Sigmoid colon (tissue), 6 donors: ENCODE measurements at regions not wholly inside any gene's neighbourhood (a gene's known extent, or its start where the extent isn't known, plus 50 kb on each side); places are given as distances from the start of the nearest gene placed in this dataset.

Experiments
- DNase-seq: peaks from one replicate; pipeline ENCODE4 v3.0.0-alpha.2; 2019
- H3K27ac ChIP-seq, 4 donors: fragments of 200-600 bp; sonication (generic); one replicate each; pipeline ENCODE4 v1.5.1; 2016 to 2019; ENCODE audit warnings: mild to moderate bottlenecking in 1 of 4
- H3K27me3 ChIP-seq, 3 donors: fragments of 200-600 bp; sonication (generic); one replicate each; pipeline ENCODE4 v1.5.1; 2019; ENCODE audit warnings: mild to moderate bottlenecking in 1 of 3
- H3K36me3 ChIP-seq, 4 donors: fragments of 200-600 bp; sonication (generic); one replicate each; pipeline ENCODE4 v1.5.1; 2016 to 2019
- H3K4me1 ChIP-seq, 4 donors: fragments of 200-600 bp; sonication (generic); one replicate each; pipeline ENCODE4 v1.5.1; 2017 to 2019
- H3K4me3 ChIP-seq, 4 donors: fragments of 200-600 bp; sonication (generic); one replicate each; pipeline ENCODE4 v1.5.1; 2017 to 2019; ENCODE audit warnings: mild to moderate bottlenecking in 2 of 4, moderate library complexity in 1 of 4
- H3K9me3 ChIP-seq, 4 donors: fragments of 200-600 bp in 3 of 4; sonication (generic) in 3 of 4; one replicate each; pipeline versions ENCODE4 v1.5.1 to v1.6.1; 2013 to 2019
- CTCF ChIP-seq, 4 experiments: fragments of 450-650 bp in 3 of 4; fragments of 200-600 bp in 1 of 4; IDR thresholded peaks; one replicate each; pipeline ENCODE4 v1.5.1; 2016 to 2019; ENCODE audit warnings: antibody characterized with exemption in 4 of 4, mild to moderate bottlenecking in 3 of 4, moderate library complexity in 2 of 4
- EP300 ChIP-seq, 4 donors: sonication (generic); formaldehyde crosslinking; IDR thresholded peaks; one replicate each; pipeline ENCODE4 v1.6.1; 2017; ENCODE audit warnings: antibody characterized with exemption in 4 of 4
- POLR2A ChIP-seq, 2 donors: fragments of 450-650 bp; IDR thresholded peaks; one replicate each; pipeline ENCODE4 v1.6.1; 2016; ENCODE audit warnings: antibody characterized with exemption in 2 of 2, mild to moderate bottlenecking in 2 of 2, moderate library complexity in 2 of 2
- POLR2AphosphoS5 ChIP-seq, 4 donors: sonication (generic); formaldehyde crosslinking; IDR thresholded peaks; one replicate each; pipeline ENCODE4 v1.6.1; 2017; ENCODE audit warnings: antibody characterized with exemption in 4 of 4
- WGBS, 2 donors: extraction: QIAGEN DNeasy Blood & Tissue Kit; methylation state at CpG; one replicate each; pipeline ENCODE4 v1.1.7; 2013; 5-methylcytosine and 5-hydroxymethylcytosine counted together
- intact Hi-C: fragments of 100-400 bp; cut with DNase I; formaldehyde crosslinking; loops from one replicate; pipeline ENCODE4 v1.15.1; 2023
- donor health status: healthy with polysubstance abuse.
- donor health status: healthy.

GRCh38 chr4:20416800-20417199 is 165.1 kb downstream of the SLIT2 start:
- DNase-seq, result no peak
- no peak overlapping the region for H3K27ac ChIP-seq
- intact Hi-C loops, result no loop called here
- H3K36me3 ChIP-seq, result no peaks in the 10 kb centered on the region
- H3K9me3 ChIP-seq, result no peaks in the 10 kb centered on the region
- peaks cover 0 to 29% (median 4%) of the 10 kb centered on the region in 4 donors for H3K4me1 ChIP-seq
- 94 to 97% methylated on average over 1 of the region's 1 CpG for WGBS, 2 donors
- TF ChIP-seq POLR2A (IDR thresholded peaks at IDR 0.05), result no peak
- no peak for TF ChIP-seq POLR2AphosphoS5 (IDR thresholded peaks at IDR 0.05)
- TF ChIP-seq CTCF (IDR thresholded peaks at IDR 0.05), result no peak
- no peak for TF ChIP-seq EP300 (IDR thresholded peaks at IDR 0.05)
- no peaks in the 10 kb centered on the region for H3K27me3 ChIP-seq
- H3K4me3 ChIP-seq, result no peak overlapping the region

GRCh38 chr4:20418861-20419451 is 167.3 kb downstream of the SLIT2 start:
- Histone ChIP-seq H3K36me3 (no peaks in the 10 kb centered on the region), H3K9me3 (no peaks in the 10 kb centered on the region), H3K27me3 (no peaks in the 10 kb centered on the region), H3K4me1 (peaks cover 0 to 29% (median 4%) of the 10 kb centered on the region in 4 donors), H3K4me3 (peak overlapping the region; percentile 23 to 41 (median 38)), H3K27ac (peak overlapping the region in 3 of 4 donors; percentile 31 to 45 (median 43))
- no peak for DNase-seq
- WGBS, 2 donors, result 4 to 12% methylated on average over 4 of the region's 4 CpGs
- TF ChIP-seq CTCF (IDR thresholded peaks at IDR 0.05) (peak in 2 of 4 experiments; percentile 41 to 45), POLR2A (IDR thresholded peaks at IDR 0.05) (no peak)
- intact Hi-C loops, result no loop called here

GRCh38 chr4:20420916-20421602 is 169.4 kb downstream of the SLIT2 start:
- Histone ChIP-seq H3K36me3 (no peaks in the 10 kb centered on the region), H3K27ac (no peak overlapping the region), H3K27me3 (no peaks in the 10 kb centered on the region), H3K9me3 (no peaks in the 10 kb centered on the region), H3K4me1 (peaks cover 0 to 29% (median 4%) of the 10 kb centered on the region in 4 donors), H3K4me3 (no peak overlapping the region)
- 78 to 79% methylated on average over 3 of the region's 3 CpGs for WGBS, 2 donors
- intact Hi-C loops, result loop anchor here (2.0 to 5.0 kb wide), 2 partner anchors 124 to 261 kb away; no protein-coding TSS in a partner anchor
- no peak for DNase-seq
- TF ChIP-seq EP300 (IDR thresholded peaks at IDR 0.05) (no peak), CTCF (IDR thresholded peaks at IDR 0.05) (no peak), POLR2AphosphoS5 (IDR thresholded peaks at IDR 0.05) (no peak), POLR2A (IDR thresholded peaks at IDR 0.05) (no peak)

GRCh38 chr4:20421603-20421985 is 169.9 kb downstream of the SLIT2 start:
- Histone ChIP-seq H3K36me3 (no peaks in the 10 kb centered on the region), H3K4me1 (peaks cover 0 to 29% (median 4%) of the 10 kb centered on the region in 4 donors), H3K27ac (no peak overlapping the region), H3K4me3 (no peak overlapping the region), H3K9me3 (no peaks in the 10 kb centered on the region), H3K27me3 (no peaks in the 10 kb centered on the region)
- no peak for DNase-seq
- intact Hi-C loops, result loop anchor here (2.0 to 5.0 kb wide), 2 partner anchors 123 to 261 kb away; no protein-coding TSS in a partner anchor
- no peak for TF ChIP-seq POLR2A (IDR thresholded peaks at IDR 0.05)
- no peak for TF ChIP-seq EP300 (IDR thresholded peaks at IDR 0.05)
- no peak for TF ChIP-seq CTCF (IDR thresholded peaks at IDR 0.05)
- TF ChIP-seq POLR2AphosphoS5 (IDR thresholded peaks at IDR 0.05), result no peak
- WGBS, 2 donors, result 81 to 90% methylated on average over 3 of the region's 3 CpGs
